GM12891 (cell line): ENCODE measurements at regions not wholly inside any gene's neighbourhood (a gene's known extent, or its start where the extent isn't known, plus 50 kb on each side); places are given as distances from the start of the nearest gene placed in this dataset.

Experiments
- POLR2A ChIP-seq: IDR thresholded peaks from 2 replicates; pipeline ENCODE4 v1.6.1; 2011; ENCODE audit warnings: low read depth, low read length, control low read depth
- POLR2AphosphoS5 ChIP-seq: IDR thresholded peaks from 2 replicates; pipeline ENCODE4 v1.6.1; 2011; ENCODE audit warnings: low read depth, low read length, control low read depth
- TAF1 ChIP-seq: IDR thresholded peaks from 2 replicates; pipeline ENCODE4 v1.6.1; 2011; ENCODE audit warnings: low read depth, low read length, control low read depth

DNA sequence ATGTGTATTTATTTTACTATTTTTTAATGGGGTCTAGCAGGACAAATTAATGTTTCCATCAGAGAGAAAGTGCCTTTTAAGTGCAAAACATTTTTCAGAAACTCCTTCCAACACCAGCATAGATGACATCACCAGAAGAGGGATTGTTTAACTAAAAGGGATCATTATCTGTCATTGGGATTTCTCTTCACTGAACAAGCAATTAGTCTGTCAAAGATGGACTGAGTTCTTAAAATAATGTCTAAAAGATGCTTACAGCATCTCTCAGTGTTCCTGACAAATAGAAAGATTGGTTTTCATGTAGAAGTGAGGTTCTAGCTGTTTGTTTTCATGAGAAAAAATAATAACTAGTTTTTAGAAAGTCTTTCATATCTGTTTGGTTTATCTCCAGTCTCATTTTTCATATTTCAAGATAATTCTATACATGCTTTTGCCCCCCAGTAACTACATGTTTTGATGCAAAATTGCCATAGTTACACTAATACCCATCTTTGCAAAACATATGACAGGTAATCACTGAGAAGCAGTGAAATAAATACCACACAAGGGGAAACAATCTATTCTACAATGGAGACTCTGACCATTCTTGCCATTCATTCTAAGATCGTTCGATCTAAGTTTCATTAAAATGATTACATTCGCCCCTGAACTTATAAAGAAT lies 850.3 kb downstream of the GALC start:
- TF ChIP-seq POLR2AphosphoS5 (no peak), POLR2A (no peak), TAF1 (no peak)
